ENCODE measurements at regions not wholly inside any gene's neighbourhood (a gene's known extent, or its start where the extent isn't known, plus 50 kb on each side); places are given as distances from the start of the nearest gene placed in this dataset.

DNA sequence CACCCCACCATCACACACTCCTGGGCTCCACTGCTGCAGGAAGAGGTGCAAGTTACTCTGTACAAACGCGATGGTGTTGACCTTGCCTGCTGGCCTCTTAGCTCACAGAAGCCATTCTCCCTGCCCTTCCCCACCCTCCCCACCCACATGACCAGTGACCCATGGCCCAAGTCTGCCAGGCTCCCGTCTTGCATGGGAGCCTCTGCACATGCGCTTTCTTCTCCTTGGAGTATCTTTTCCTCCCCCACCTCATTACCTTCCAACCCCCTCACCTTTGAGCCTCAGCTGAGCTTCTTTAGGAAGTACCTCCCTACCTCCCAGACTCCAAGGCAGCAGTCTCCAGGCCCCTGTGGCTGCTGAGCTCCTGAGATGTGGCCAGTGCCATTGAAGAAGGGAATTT lies 337.7 kb upstream of the ZNF32 start:
- H3K9me3 Mint-ChIP-seq: peaks cover 15% of the 10 kb centered on the region
- H3K27me3 Mint-ChIP-seq: no peaks in the 10 kb centered on the region
- no peaks in the 10 kb centered on the region for H3K4me1 Mint-ChIP-seq
- H3K27ac Mint-ChIP-seq: no peak overlapping the region
- peak; percentile 6 for ATAC-seq
- no peaks in the 10 kb centered on the region for H3K36me3 Mint-ChIP-seq
- no peak overlapping the region for H3K4me3 Mint-ChIP-seq

DNA sequence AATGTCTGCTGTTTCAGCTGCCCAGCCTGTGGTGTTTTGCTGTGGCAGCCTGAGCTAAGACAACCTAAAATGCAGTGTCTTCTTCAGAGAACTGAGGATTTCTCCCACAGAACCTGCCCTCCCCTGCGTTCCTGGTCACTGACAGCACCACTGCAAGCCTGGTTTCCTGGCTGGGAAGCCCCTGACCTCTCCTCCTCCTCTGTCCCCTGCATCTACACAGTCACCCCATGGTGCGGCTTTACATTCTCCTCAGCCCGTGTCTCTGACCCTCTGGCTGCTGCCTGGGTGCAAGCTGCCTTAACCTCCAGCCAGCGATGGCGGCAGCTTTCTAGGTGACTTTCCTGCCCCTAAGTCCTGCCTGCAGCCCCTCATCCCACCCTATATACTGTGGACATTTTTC lies 337.3 kb upstream of the ZNF32 start:
- no peaks in the 10 kb centered on the region for H3K27me3 Mint-ChIP-seq
- H3K4me3 Mint-ChIP-seq: no peak overlapping the region
- ATAC-seq: no peak
- peaks cover 15% of the 10 kb centered on the region for H3K9me3 Mint-ChIP-seq
- no peaks in the 10 kb centered on the region for H3K36me3 Mint-ChIP-seq
- no peaks in the 10 kb centered on the region for H3K4me1 Mint-ChIP-seq
- no peak overlapping the region for H3K27ac Mint-ChIP-seq

DNA sequence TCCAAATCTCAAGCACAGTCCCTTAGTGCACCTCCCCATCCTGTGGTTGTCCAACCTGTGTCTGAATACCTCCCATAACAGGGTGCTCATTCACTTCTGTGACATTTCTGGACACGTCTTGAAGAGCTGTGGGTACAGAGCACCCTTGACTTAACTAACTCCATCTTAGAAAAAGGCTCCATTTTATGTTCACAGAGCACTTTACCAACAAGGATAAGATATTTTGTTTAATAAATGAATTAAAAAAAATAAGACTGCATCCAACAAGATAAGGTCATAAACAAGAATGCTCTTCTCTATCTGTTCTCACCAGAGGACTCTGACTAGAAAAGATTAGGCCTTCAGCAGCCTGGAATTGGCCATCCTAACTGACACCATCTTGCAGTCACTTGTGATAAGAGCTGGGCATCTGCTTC lies 335.2 kb upstream of the ZNF32 start:
- Mint-ChIP-seq H3K27ac (no peak overlapping the region), H3K27me3 (no peaks in the 10 kb centered on the region)

DNA sequence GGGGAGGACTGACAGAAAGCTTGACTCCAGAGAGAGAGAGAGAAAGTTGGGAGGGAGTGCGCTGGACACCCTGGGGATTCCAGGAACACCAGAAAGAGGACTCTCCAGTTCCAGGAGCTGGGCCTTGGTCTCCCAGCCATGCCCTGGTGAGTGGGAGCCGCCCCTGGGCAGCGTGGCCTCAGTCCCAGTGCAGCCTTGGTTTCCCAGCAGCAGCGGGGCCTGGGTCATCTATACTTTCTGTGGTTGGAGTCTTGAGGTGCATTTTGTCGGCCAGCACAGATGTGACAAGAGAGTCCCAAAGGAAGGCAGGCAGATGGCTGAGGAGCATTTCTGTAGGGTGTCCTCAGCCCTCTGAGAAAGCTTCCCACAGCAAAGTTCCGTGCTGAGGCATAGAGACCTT lies 334.7 kb upstream of the ZNF32 start:
- Mint-ChIP-seq H3K27me3 (no peaks in the 10 kb centered on the region), H3K4me3 (no peak overlapping the region), H3K9me3 (peaks cover 3% of the 10 kb centered on the region), H3K36me3 (no peaks in the 10 kb centered on the region), H3K4me1 (no peaks in the 10 kb centered on the region), H3K27ac (no peak overlapping the region)
- ATAC-seq: no peak

More for the DNA sequence above, 335.2 kb upstream of the ZNF32 start:
- ATAC-seq: no peak
- H3K4me3 Mint-ChIP-seq: no peak overlapping the region
- H3K4me1 Mint-ChIP-seq: no peaks in the 10 kb centered on the region
- peaks cover 5% of the 10 kb centered on the region for H3K9me3 Mint-ChIP-seq
- H3K36me3 Mint-ChIP-seq: no peaks in the 10 kb centered on the region

DNA sequence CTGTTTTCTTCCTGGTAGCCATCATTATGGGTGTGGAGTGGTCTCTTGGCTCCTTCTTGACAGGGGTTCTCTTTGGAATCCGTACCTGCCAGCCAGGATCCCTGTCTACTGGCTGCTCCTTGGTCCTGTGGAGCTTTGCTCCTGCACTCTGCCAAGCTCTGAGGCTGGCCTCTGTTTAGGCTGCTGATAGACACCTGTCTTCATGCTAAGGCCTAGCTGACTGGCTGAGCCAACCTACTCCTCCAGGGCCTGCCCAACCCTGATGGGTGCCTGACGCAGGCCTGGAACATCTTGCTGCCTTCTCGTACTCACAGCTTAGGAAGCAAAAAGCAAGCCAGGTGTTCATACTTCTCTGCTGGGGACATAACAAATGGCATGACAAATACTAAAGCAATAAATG lies 333.6 kb upstream of the ZNF32 start:
- peaks cover 3% of the 10 kb centered on the region for H3K9me3 Mint-ChIP-seq
- no peaks in the 10 kb centered on the region for H3K36me3 Mint-ChIP-seq
- H3K4me3 Mint-ChIP-seq: no peak overlapping the region
- no peaks in the 10 kb centered on the region for H3K4me1 Mint-ChIP-seq
- no peaks in the 10 kb centered on the region for H3K27me3 Mint-ChIP-seq
- no peak for ATAC-seq
- no peak overlapping the region for H3K27ac Mint-ChIP-seq

DNA sequence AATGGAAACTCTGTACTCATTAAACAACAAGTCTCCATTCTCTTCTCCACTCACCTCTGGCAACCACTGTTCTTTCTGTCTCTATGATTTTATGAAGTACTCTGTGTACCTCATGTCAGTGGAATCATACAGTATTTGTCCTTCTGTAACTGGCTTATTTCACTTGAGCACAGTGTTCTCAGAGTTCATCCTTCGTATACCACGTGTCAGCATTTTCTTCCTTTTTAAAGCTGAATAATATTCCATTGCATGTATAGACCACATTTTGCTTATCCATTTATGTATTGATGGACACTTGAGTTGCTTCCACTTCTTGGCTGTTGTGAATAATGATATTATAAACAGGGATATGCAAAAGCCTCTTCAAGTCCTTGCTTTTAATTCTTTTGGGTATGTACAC lies 333.0 kb upstream of the ZNF32 start:
- H3K4me3 Mint-ChIP-seq: no peak overlapping the region
- H3K27ac Mint-ChIP-seq: no peak overlapping the region
- ATAC-seq: no peak
- no peaks in the 10 kb centered on the region for H3K36me3 Mint-ChIP-seq
- no peaks in the 10 kb centered on the region for H3K27me3 Mint-ChIP-seq
- H3K4me1 Mint-ChIP-seq: no peaks in the 10 kb centered on the region
- H3K9me3 Mint-ChIP-seq: peaks cover 3% of the 10 kb centered on the region

DNA sequence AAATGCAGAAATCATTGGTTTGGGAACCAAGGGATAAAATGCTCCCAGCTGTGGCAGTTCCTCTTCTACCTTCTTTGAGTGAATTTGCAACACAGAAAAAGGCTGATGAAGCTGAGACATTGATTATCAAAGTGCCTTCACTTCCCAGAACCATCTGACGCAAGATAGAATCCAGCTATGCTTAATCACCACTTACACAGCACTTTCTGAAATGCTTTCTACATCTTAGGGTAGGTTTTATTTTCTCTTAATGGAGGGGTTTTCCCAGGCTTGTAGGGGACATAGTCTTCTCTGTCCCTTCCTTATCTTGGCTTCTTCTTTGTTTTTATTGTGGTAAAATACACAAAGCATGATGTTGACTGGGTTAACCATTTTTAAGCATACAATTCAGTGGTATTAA lies 332.6 kb upstream of the ZNF32 start:
- Mint-ChIP-seq H3K9me3 (peaks cover 3% of the 10 kb centered on the region), H3K4me1 (no peaks in the 10 kb centered on the region), H3K27me3 (no peaks in the 10 kb centered on the region), H3K36me3 (no peaks in the 10 kb centered on the region), H3K4me3 (no peak overlapping the region), H3K27ac (no peak overlapping the region)
- no peak for ATAC-seq

DNA sequence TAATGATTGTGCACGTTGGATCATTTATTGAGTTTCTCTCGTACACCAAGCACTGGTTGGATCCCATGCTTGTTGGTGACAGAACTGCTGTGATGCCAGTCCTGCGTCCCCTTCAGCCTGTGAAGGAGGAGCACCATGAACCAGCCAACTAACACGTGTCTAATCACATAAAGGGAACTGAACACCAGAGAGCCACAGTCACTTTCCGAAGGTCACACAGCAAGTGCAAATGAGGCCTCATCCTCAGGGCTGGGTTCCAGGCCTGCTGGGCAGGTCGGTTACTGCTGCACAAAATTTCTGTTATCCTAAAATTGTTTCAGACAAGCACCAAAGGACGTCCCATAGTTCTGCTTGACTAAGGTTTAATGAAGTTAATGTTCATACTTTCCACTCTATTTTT lies 332.0 kb upstream of the ZNF32 start:
- Mint-ChIP-seq H3K4me1 (no peaks in the 10 kb centered on the region), H3K27ac (no peak overlapping the region), H3K9me3 (peaks cover 3% of the 10 kb centered on the region), H3K27me3 (no peaks in the 10 kb centered on the region), H3K36me3 (no peaks in the 10 kb centered on the region), H3K4me3 (no peak overlapping the region)
- ATAC-seq: no peak

DNA sequence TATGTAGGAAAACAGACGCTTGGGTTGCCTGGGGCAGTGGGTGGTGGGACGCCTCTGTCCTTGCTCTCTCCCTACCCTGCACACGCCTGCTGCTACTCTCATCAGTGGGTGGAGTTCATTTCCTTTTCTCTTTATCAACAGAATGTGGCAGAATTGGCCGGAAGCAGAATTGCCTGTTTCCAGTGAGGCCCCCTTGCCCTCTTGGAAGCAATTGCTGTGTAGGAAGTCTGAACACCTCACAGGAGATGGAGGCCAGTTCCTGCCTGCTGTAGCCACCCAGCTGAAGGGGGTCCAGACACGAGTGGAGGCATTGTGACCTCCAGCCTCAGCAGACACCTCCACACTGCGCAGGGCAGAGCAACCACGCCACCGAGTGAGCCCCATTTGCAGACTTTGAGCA lies 331.6 kb upstream of the ZNF32 start:
- Mint-ChIP-seq H3K4me1 (no peaks in the 10 kb centered on the region), H3K9me3 (peaks cover 6% of the 10 kb centered on the region), H3K4me3 (no peak overlapping the region), H3K36me3 (no peaks in the 10 kb centered on the region), H3K27me3 (no peaks in the 10 kb centered on the region), H3K27ac (no peak overlapping the region)
- no peak for ATAC-seq

DNA sequence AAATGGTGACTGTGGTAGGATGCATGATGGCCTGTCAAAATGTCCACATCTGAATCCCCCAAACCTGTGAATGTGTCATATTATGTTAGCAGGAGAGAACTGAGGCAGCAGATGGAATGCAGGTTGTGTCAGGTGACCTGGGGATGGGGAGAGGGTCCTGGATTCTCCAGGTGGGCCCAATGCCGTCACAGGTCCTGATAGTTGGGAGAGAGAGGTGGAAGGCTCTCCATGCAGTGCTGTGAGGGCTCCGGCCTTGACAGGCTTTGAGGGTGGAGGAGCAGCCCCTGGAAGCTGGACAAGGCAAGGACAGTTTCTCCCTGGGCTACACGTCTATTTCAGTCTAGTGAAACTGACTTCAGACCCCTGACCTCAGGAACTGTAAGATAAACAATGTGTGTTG lies 330.9 kb upstream of the ZNF32 start:
- Mint-ChIP-seq H3K36me3 (no peaks in the 10 kb centered on the region), H3K4me3 (no peak overlapping the region), H3K4me1 (no peaks in the 10 kb centered on the region), H3K9me3 (peaks cover 6% of the 10 kb centered on the region), H3K27ac (no peak overlapping the region), H3K27me3 (no peaks in the 10 kb centered on the region)
- ATAC-seq: no peak

DNA sequence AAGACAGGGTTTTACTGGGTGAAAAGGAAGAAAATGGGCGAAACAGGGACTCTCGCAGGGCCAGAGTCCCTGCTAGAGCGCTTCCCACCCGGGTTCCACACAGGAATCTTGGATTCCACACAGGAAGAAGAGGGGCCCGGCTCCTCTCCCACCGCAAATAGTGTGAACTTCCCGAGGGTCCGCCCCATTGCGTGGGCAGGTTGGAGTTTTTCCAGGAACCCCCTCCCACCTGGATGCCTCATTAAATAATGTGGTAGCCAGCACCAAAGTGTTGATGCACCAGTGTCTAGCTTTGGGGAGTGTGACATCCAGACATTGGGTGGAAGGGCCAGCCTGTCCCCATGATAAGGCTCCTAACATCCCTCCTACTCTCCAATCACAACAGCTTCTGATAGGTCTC lies 330.3 kb upstream of the ZNF32 start:
- no peak for ATAC-seq
- H3K4me1 Mint-ChIP-seq: no peaks in the 10 kb centered on the region
- H3K36me3 Mint-ChIP-seq: no peaks in the 10 kb centered on the region
- H3K27ac Mint-ChIP-seq: no peak overlapping the region
- H3K4me3 Mint-ChIP-seq: no peak overlapping the region
- H3K9me3 Mint-ChIP-seq: peaks cover 6% of the 10 kb centered on the region
- no peaks in the 10 kb centered on the region for H3K27me3 Mint-ChIP-seq

DNA sequence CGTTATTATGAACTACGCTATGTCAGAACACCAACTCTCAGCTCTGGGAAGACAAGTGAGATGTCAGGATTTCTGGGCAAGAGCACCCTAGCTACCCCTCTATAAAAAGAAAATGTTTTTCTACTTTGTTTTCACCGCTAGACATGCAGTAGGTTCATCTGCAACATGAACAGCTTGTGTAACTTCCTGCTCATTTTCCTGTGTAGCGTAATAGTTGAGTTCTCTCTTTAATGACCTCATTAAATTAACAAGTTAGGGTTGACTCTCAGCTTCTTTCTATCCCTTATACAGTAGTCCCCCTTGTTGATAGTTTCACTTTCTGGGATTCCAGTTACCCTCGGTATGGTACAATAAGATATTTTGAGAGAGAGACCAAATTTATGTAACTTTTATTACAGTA lies 329.4 kb upstream of the ZNF32 start:
- no peak overlapping the region for H3K27ac Mint-ChIP-seq
- ATAC-seq: no peak
- no peaks in the 10 kb centered on the region for H3K27me3 Mint-ChIP-seq
- peaks cover 6% of the 10 kb centered on the region for H3K9me3 Mint-ChIP-seq
- H3K36me3 Mint-ChIP-seq: no peaks in the 10 kb centered on the region
- H3K4me1 Mint-ChIP-seq: no peaks in the 10 kb centered on the region
- H3K4me3 Mint-ChIP-seq: no peak overlapping the region

DNA sequence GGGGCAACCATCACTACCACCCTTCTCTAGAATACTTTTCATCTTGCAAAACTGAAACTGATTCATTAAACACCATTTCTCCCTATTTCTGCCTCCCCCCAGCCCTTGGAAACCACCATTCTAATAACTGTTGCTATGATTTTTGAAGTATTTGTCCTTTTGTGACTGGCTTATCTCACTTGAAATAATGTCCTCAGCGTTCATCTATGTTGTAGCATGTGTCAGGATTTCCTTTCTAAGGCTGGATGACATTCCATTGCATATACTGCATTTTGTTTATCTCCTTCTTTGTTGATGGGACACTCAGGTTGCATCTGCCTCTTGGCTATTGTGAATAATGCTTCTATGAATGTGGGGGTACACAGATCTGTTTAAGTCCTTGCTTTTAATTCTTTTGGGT lies 327.6 kb upstream of the ZNF32 start:
- H3K4me1 Mint-ChIP-seq: no peaks in the 10 kb centered on the region
- no peak overlapping the region for H3K27ac Mint-ChIP-seq
- no peak overlapping the region for H3K4me3 Mint-ChIP-seq
- H3K9me3 Mint-ChIP-seq: peaks cover 2% of the 10 kb centered on the region
- H3K27me3 Mint-ChIP-seq: no peaks in the 10 kb centered on the region
- no peaks in the 10 kb centered on the region for H3K36me3 Mint-ChIP-seq
- ATAC-seq: no peak

DNA sequence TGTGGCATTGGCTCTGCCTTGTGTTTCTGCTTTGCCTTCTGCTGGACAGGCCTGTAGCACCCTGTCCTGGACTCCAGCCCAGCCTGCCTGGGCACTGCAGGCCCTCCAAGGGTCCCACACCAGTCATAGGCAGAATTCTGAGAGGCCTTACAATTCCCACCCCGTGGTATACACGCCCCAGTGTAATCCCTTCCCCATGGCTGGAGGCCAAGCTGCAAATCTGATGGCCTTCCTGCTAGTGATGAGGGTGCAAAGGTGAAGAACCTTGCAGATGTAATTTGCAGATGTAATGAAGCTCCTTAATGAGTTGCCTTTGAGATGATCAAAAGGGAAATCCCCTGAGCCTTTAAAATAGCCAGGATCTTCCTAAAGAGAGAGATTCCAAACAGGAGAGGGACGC lies 325.1 kb upstream of the ZNF32 start:
- Mint-ChIP-seq H3K4me3 (no peak overlapping the region), H3K36me3 (no peaks in the 10 kb centered on the region), H3K27me3 (no peaks in the 10 kb centered on the region), H3K9me3 (peaks cover 2% of the 10 kb centered on the region), H3K27ac (no peak overlapping the region), H3K4me1 (no peaks in the 10 kb centered on the region)
- no peak for ATAC-seq

DNA sequence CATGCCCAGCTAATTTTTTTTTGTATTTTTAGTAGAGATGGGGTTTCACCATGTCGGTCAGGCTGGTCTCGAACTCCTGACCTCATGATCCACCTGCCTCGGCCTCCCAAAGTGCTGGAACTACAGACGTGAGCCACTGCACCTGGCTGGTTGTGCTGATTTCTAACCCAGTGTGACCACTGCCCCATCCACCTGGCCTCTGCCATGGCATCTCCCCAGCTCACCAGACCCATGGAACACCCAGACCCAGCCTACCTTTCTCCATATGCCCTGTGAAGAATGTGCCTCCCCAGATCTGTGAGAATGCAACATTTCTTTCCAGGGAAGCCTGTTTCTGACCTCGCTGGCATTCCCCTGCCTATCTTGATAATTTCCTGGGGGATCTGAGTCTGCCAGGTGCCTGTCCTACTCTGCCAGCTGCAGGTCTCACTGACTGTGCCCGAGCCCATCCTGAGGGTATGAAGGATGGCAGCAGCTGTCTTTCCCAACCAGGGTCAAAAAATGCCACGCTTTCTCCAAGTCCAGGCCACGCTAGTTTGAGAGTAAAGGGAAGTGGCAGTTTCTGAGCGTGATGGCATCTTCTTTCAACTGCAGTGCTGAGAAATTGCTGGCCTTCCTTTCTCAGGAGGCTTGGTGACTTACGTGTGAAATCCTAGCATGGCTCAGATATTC lies 324.4 kb upstream of the ZNF32 start:
- Mint-ChIP-seq H3K9me3 (peaks cover 2% of the 10 kb centered on the region), H3K36me3 (no peaks in the 10 kb centered on the region), H3K27ac (no peak overlapping the region), H3K4me3 (no peak overlapping the region), H3K27me3 (no peaks in the 10 kb centered on the region), H3K4me1 (no peaks in the 10 kb centered on the region)
- no peak for ATAC-seq

DNA sequence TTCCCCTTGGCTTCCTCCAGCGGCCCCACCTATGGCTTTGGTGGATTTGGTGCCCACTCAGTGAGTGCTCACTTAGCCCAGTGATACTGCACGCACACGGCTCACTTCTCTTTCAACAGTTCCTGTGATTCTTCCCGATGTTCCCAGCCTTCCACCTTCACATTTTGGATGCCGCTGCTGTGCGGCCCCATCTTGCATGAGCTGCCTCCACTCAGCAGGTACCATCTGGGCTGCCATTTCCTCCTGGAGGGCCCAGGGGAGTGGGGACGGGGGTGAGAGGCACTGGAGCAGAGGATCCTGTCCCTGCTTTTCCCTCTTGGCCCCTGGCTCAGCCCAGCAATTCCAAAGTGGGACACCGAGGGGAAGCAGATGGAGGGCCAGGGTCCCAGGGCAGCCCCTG lies 323.3 kb upstream of the ZNF32 start:
- ATAC-seq: no peak
- no peaks in the 10 kb centered on the region for H3K36me3 Mint-ChIP-seq
- no peaks in the 10 kb centered on the region for H3K27me3 Mint-ChIP-seq
- peaks cover 2% of the 10 kb centered on the region for H3K9me3 Mint-ChIP-seq
- no peak overlapping the region for H3K4me3 Mint-ChIP-seq
- no peaks in the 10 kb centered on the region for H3K4me1 Mint-ChIP-seq
- H3K27ac Mint-ChIP-seq: no peak overlapping the region

DNA sequence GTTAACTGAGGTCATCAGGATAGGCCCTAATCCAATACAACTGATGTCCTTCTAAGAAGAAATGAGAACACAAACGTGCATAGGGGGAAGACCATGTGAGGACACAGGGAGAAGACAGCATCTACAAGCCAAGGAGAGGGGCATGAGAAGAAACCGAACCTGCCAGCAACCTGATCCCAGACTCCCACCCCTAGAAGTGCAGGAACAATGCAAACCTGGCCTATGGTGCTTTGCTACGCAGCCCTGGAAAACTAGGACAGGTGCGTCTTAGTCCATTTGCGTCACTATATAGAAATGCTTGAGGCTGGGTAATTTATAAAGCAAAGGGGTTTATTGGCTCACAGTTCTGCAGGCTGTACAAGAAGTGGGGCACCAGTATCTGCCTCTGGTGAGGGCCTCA lies 322.6 kb upstream of the ZNF32 start:
- Mint-ChIP-seq H3K4me1 (no peaks in the 10 kb centered on the region), H3K9me3 (peaks cover 2% of the 10 kb centered on the region), H3K27me3 (no peaks in the 10 kb centered on the region), H3K27ac (no peak overlapping the region), H3K36me3 (no peaks in the 10 kb centered on the region), H3K4me3 (no peak overlapping the region)
- ATAC-seq: no peak
